Neural progenitor cell (in vitro differentiated cells): ENCODE measurements at regions not wholly inside any gene's neighbourhood (a gene's known extent, or its start where the extent isn't known, plus 50 kb on each side); places are given as distances from the start of the nearest gene placed in this dataset.

Source experiments
- EZH2 ChIP-seq: fragments of 200-600 bp; sonication (generic); IDR thresholded peaks from 2 replicates; pipeline ENCODE4 v1.6.1; 2017; ENCODE audit warnings: antibody characterized with exemption, mild to moderate bottlenecking, moderate library complexity
- TF ChIP-seq, protein P1 (sequence below): fragments of 200-600 bp; sonication (generic); IDR thresholded peaks from 2 replicates; pipeline ENCODE4 v1.5.1; 2017; ENCODE audit warnings: antibody characterized with exemption, mild to moderate bottlenecking

DNA sequence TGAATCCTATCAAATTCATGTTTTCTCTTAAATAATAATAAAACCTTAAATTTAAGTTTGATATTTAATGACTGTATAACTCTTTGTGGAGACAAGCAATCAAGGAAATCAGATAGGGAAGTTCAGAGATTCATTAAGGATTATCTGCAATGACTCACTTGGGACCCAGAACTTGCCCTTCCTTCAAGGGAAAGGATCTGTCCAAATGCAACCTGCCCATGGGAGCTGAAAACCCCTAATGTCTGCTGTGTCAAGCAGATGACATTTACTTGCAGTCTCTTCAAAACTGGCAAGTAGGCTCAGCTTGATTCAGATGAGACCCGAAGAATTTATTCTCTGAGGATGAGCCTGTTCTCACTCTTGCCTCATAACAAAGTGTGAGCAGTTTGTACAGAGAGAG lies 1577.6 kb downstream of the EFNA5 start:
- TF ChIP-seq, protein P1, sequence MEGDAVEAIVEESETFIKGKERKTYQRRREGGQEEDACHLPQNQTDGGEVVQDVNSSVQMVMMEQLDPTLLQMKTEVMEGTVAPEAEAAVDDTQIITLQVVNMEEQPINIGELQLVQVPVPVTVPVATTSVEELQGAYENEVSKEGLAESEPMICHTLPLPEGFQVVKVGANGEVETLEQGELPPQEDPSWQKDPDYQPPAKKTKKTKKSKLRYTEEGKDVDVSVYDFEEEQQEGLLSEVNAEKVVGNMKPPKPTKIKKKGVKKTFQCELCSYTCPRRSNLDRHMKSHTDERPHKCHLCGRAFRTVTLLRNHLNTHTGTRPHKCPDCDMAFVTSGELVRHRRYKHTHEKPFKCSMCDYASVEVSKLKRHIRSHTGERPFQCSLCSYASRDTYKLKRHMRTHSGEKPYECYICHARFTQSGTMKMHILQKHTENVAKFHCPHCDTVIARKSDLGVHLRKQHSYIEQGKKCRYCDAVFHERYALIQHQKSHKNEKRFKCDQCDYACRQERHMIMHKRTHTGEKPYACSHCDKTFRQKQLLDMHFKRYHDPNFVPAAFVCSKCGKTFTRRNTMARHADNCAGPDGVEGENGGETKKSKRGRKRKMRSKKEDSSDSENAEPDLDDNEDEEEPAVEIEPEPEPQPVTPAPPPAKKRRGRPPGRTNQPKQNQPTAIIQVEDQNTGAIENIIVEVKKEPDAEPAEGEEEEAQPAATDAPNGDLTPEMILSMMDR: no peak
- TF ChIP-seq EZH2: no peak
